ENCODE measurements at regions not wholly inside any gene's neighbourhood (a gene's known extent, or its start where the extent isn't known, plus 50 kb on each side); places are given as distances from the start of the nearest gene placed in this dataset.

DNA sequence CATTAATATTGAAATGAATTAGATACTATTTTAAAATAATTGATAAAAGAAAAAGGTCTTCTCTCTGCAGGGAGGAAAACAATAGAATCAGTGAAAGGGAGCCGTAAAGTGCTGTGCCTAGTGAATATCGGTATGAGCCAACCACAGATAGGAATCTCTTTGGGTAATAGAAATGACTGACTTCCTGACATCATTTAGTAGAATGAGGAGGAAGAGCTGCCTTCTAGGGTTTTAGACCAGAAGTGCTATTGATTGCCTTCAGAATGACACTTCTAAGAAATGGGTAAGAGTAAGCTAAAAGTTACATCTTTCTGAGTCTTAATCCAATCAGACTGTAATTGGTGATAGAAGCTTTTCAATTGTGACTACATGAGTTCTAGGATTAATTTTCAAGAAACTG, 134.0 kb upstream of the MAP9 start:
- TF ChIP-seq, protein P1, sequence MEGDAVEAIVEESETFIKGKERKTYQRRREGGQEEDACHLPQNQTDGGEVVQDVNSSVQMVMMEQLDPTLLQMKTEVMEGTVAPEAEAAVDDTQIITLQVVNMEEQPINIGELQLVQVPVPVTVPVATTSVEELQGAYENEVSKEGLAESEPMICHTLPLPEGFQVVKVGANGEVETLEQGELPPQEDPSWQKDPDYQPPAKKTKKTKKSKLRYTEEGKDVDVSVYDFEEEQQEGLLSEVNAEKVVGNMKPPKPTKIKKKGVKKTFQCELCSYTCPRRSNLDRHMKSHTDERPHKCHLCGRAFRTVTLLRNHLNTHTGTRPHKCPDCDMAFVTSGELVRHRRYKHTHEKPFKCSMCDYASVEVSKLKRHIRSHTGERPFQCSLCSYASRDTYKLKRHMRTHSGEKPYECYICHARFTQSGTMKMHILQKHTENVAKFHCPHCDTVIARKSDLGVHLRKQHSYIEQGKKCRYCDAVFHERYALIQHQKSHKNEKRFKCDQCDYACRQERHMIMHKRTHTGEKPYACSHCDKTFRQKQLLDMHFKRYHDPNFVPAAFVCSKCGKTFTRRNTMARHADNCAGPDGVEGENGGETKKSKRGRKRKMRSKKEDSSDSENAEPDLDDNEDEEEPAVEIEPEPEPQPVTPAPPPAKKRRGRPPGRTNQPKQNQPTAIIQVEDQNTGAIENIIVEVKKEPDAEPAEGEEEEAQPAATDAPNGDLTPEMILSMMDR (IDR thresholded peaks at IDR 0.05): no peak
- no peak for TF ChIP-seq EZH2 (IDR thresholded peaks at IDR 0.05; ENCODE audit: borderline replicate concordance, insufficient read depth, low read depth, low read length, poor library complexity, severe bottlenecking)
